Transverse colon (tissue), 4 donors: ENCODE measurements at regions not wholly inside any gene's neighbourhood (a gene's known extent, or its start where the extent isn't known, plus 50 kb on each side); places are given as distances from the start of the nearest gene placed in this dataset.

ENCODE experiments used
- CTCF ChIP-seq, 5 experiments: fragments of 200-600 bp in 3 of 5; fragments of 450-650 bp in 2 of 5; sonication (generic) in 3 of 5; IDR thresholded peaks; 1 replicate in 2 of 5; 2 replicates in 3 of 5; pipeline ENCODE4 v1.5.1; 2016 to 2017; ENCODE audit warnings: antibody characterized with exemption in 5 of 5, inconsistent platforms in 3 of 5, mild to moderate bottlenecking in 2 of 5, moderate library complexity in 1 of 5
- POLR2AphosphoS5 ChIP-seq, 3 donors: sonication (generic); formaldehyde crosslinking; IDR thresholded peaks; one replicate each; pipeline ENCODE4 v1.6.1; 2016; ENCODE audit warnings: antibody characterized with exemption in 3 of 3

GRCh38 chr12:97778111-97778510 lies 315.5 kb downstream of the RMST start:
- no peak for TF ChIP-seq CTCF (IDR thresholded peaks at IDR 0.05)
- no peak for TF ChIP-seq POLR2AphosphoS5 (IDR thresholded peaks at IDR 0.05)
